HEK293T (cell line): ENCODE measurements at regions not wholly inside any gene's neighbourhood (a gene's known extent, or its start where the extent isn't known, plus 50 kb on each side); places are given as distances from the start of the nearest gene placed in this dataset.

Experiments
- CTCF ChIA-PET: fragments of 350-600 bp; formaldehyde crosslinking; extraction: SDS; loops from one replicate; lab custom pipeline; 2021; ENCODE audit warnings: antibody characterized with exemption, inconsistent platforms; lab: Yijun Ruan, JAX
- POLR2A ChIA-PET: fragments of 350-600 bp; formaldehyde crosslinking; extraction: SDS; loops from one replicate; lab custom pipeline; 2020; ENCODE audit warnings: antibody characterized with exemption, inconsistent platforms; lab: Yijun Ruan, JAX
- DNase-seq: peaks from one replicate; pipeline ENCODE4 v3.0.0; 2012; ENCODE audit warnings: mixed read lengths; ENCODE audit errors: extremely low spot score
- ARNT ChIP-seq: fragments of 450-650 bp; IDR thresholded peaks from 2 replicates; pipeline ENCODE4 v1.6.1; 2017; ENCODE audit warnings: mild to moderate bottlenecking
- BHLHE40 ChIP-seq: fragments of 450-650 bp; IDR thresholded peaks from 2 replicates; pipeline ENCODE4 v1.6.1; 2016; ENCODE audit warnings: mild to moderate bottlenecking, moderate library complexity, borderline replicate concordance
- CTBP1 ChIP-seq: fragments of 450-650 bp; IDR thresholded peaks from 2 replicates; pipeline ENCODE4 v1.6.1; 2016; ENCODE audit warnings: borderline replicate concordance
- ELF4 ChIP-seq: fragments of 450-650 bp; IDR thresholded peaks from 2 replicates; pipeline ENCODE4 v1.6.1; 2017; ENCODE audit warnings: antibody characterized with exemption
- FOXA1 ChIP-seq: fragments of 450-650 bp; IDR thresholded peaks from 2 replicates; pipeline ENCODE4 v1.6.1; 2016; ENCODE audit warnings: mild to moderate bottlenecking
- FOXK2 ChIP-seq: fragments of 450-650 bp; IDR thresholded peaks from 2 replicates; pipeline ENCODE4 v1.6.1; 2016; ENCODE audit warnings: mild to moderate bottlenecking
- FOXM1 ChIP-seq: fragments of 450-650 bp; IDR thresholded peaks from 2 replicates; pipeline ENCODE4 v1.6.1; 2017; ENCODE audit warnings: mild to moderate bottlenecking, borderline replicate concordance
- HDGF ChIP-seq: fragments of 450-650 bp; IDR thresholded peaks from 2 replicates; pipeline ENCODE4 v1.6.1; 2017; ENCODE audit warnings: antibody characterized with exemption, borderline replicate concordance
- L3MBTL2 ChIP-seq: fragments of 450-650 bp; conservative IDR thresholded peaks from 2 replicates; pipeline ENCODE4 v1.6.1; 2016; ENCODE audit warnings: mild to moderate bottlenecking
- LEF1 ChIP-seq: fragments of 450-650 bp; IDR thresholded peaks from 2 replicates; pipeline ENCODE4 v1.6.1; 2017; ENCODE audit warnings: mild to moderate bottlenecking, borderline replicate concordance
- NFRKB ChIP-seq: fragments of 450-650 bp; IDR thresholded peaks from 2 replicates; pipeline ENCODE4 v1.6.1; 2016; ENCODE audit warnings: mild to moderate bottlenecking, moderate library complexity
- SP1 ChIP-seq: fragments of 450-650 bp; IDR thresholded peaks from 2 replicates; pipeline ENCODE4 v1.6.1; 2017
- SUZ12 ChIP-seq: fragments of 450-650 bp; IDR thresholded peaks from 2 replicates; pipeline ENCODE4 v1.6.1; 2016; ENCODE audit warnings: mild to moderate bottlenecking
- TARDBP ChIP-seq: fragments of 450-650 bp; IDR thresholded peaks from 2 replicates; pipeline ENCODE4 v1.6.1; 2016
- ZNF384 ChIP-seq: fragments of 450-650 bp; IDR thresholded peaks from 2 replicates; pipeline ENCODE4 v1.6.1; 2016
- TF ChIP-seq, protein P1 (sequence below): fragments of 450-650 bp; IDR thresholded peaks from 2 replicates; pipeline ENCODE4 v1.6.1; 2016

- ChIA-PET POLR2A (no interaction called here), CTCF (no interaction called here)
- no peak for DNase-seq
- no peak for TF ChIP-seq FOXM1
- TF ChIP-seq CTBP1, result no peak
- TF ChIP-seq SUZ12, result no peak
- TF ChIP-seq ARNT, result no peak
- no peak for TF ChIP-seq LEF1
- no peak for TF ChIP-seq ZNF384
- no peak for TF ChIP-seq L3MBTL2
- no peak for TF ChIP-seq NFRKB
- TF ChIP-seq, protein P1, sequence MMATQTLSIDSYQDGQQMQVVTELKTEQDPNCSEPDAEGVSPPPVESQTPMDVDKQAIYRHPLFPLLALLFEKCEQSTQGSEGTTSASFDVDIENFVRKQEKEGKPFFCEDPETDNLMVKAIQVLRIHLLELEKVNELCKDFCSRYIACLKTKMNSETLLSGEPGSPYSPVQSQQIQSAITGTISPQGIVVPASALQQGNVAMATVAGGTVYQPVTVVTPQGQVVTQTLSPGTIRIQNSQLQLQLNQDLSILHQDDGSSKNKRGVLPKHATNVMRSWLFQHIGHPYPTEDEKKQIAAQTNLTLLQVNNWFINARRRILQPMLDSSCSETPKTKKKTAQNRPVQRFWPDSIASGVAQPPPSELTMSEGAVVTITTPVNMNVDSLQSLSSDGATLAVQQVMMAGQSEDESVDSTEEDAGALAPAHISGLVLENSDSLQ, result no peak
- TF ChIP-seq SP1, result no peak
- TF ChIP-seq BHLHE40, result no peak
- TF ChIP-seq HDGF, result no peak
- no peak for TF ChIP-seq FOXK2
- TF ChIP-seq ELF4, result no peak
- TF ChIP-seq FOXA1, result no peak
- no peak for TF ChIP-seq TARDBP
Measured at GRCh38 chr6:125558907-125559306, 190.5 kb upstream of the HEY2 start.

DNA sequence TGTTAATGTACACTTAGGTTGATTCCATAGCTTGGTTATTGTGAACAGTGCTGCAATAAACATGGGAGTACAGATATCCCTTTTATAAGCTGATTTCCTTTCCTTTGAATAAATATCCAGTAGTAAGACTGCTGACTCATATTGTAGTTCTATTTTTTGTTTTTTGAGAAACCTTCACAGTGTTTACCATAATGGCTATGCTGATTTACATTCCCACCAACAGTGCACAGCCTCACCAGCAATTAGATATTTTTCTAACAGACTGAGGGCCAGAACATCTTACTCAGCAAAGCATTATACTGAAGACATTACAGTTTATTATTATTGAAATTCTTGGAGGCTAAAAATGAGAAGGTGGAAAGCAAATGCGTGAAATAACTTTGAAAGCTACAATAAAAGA, 187.3 kb upstream of the HEY2 start:
- no peak for DNase-seq
- TF ChIP-seq L3MBTL2 (no peak), SUZ12 (no peak), LEF1 (no peak), BHLHE40 (no peak), FOXM1 (no peak), HDGF (no peak), SP1 (no peak), FOXA1 (no peak), ELF4 (no peak), FOXK2 (no peak), CTBP1 (no peak), TARDBP (no peak), NFRKB (no peak), ZNF384 (no peak), ARNT (no peak)
- TF ChIP-seq, protein P1, result no peak
- CTCF ChIA-PET, result no interaction called here
- POLR2A ChIA-PET, result no interaction called here

DNA sequence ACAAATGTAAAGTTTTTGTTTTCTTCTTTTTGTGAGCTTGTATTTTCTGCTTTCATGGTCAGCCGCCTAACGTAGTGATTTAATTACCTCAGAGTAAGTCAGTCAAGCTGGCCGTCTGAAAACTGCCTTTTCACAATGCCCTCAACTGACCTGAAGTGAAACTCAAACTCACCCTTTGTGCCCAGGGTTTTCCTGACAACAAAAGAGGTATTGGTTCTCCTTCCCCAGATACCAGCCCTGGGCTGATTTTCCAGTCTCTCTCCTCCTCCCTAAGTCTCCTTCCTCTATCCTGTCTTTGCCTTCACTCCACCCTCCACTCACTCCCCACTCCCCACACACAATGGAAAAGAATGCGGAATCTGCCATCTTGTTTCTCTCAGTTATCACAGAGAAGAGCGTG, 184.5 kb upstream of the HEY2 start:
- no peak for DNase-seq
- ChIA-PET CTCF (interaction anchor here (0.6 kb wide), 1 partner anchor 46 kb away, joined by 4 read pairs; no protein-coding TSS in a partner anchor), POLR2A (no interaction called here)
- TF ChIP-seq FOXK2, result no peak

GRCh38 chr6:125567407-125567806, 182.0 kb upstream of the HEY2 start:
- TF ChIP-seq NFRKB (no peak), ARNT (no peak), BHLHE40 (no peak), LEF1 (no peak), CTBP1 (no peak), FOXA1 (no peak), FOXM1 (no peak), ZNF384 (no peak), SP1 (no peak), ELF4 (no peak), L3MBTL2 (no peak), HDGF (no peak), TARDBP (no peak), FOXK2 (no peak), SUZ12 (no peak)
- TF ChIP-seq, protein P1, result no peak
- ChIA-PET POLR2A (no interaction called here), CTCF (no interaction called here)
- DNase-seq, result no peak

- CTCF ChIA-PET, result no interaction called here
- no peak for DNase-seq
- TF ChIP-seq ARNT, result no peak
- TF ChIP-seq FOXK2, result no peak
- no peak for TF ChIP-seq CTBP1
- TF ChIP-seq SUZ12, result no peak
- TF ChIP-seq FOXA1, result no peak
- no peak for TF ChIP-seq TARDBP
- no peak for TF ChIP-seq NFRKB
- TF ChIP-seq L3MBTL2, result no peak
- TF ChIP-seq SP1, result no peak
- TF ChIP-seq FOXM1, result no peak
- TF ChIP-seq LEF1, result no peak
- TF ChIP-seq, protein P1, result no peak
- TF ChIP-seq HDGF, result no peak
- no peak for TF ChIP-seq BHLHE40
- no peak for TF ChIP-seq ZNF384
- TF ChIP-seq ELF4, result no peak
- POLR2A ChIA-PET, result interaction anchor here (0.6 kb wide), 1 partner anchor 334 kb away, joined by 3 read pairs; no protein-coding TSS in a partner anchor
Measured at GRCh38 chr6:125568609-125569008, 180.8 kb upstream of the HEY2 start.

GRCh38 chr6:125570526-125570925, 178.9 kb upstream of the HEY2 start:
- DNase-seq, result no peak
- POLR2A ChIA-PET, result no interaction called here
- CTCF ChIA-PET, result no interaction called here
- TF ChIP-seq ARNT, result no peak
- TF ChIP-seq SUZ12, result no peak
- no peak for TF ChIP-seq ZNF384
- no peak for TF ChIP-seq FOXA1
- TF ChIP-seq, protein P1, result no peak
- TF ChIP-seq FOXM1, result no peak
- no peak for TF ChIP-seq ELF4
- no peak for TF ChIP-seq SP1
- no peak for TF ChIP-seq NFRKB
- no peak for TF ChIP-seq HDGF
- TF ChIP-seq CTBP1, result no peak
